NOMO-1 treated with DMSO at 0.1 percent for 48 hours (cell line): ENCODE measurements at regions not wholly inside any gene's neighbourhood (a gene's known extent, or its start where the extent isn't known, plus 50 kb on each side); places are given as distances from the start of the nearest gene placed in this dataset.

Experiments
- DNase-seq: peaks from one replicate; lab custom pipeline; 2025; ENCODE audit not compliant: unreplicated experiment; lab: John Stamatoyannopoulos, UW

DNA sequence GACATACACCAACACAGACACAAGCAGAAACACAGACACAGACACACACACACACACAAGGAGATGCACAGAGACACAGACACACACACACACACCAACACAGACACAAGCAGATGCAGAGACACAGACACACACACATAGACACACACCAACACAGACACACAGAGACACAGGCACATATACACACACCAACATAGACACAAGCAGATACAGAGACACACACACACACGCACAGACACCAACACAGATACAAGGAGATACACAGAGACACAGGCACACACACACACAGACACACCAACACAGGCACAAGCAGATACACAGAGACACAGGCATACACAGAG, 347.2 kb upstream of the KLF6 start:
- no peak for DNase-seq

DNA sequence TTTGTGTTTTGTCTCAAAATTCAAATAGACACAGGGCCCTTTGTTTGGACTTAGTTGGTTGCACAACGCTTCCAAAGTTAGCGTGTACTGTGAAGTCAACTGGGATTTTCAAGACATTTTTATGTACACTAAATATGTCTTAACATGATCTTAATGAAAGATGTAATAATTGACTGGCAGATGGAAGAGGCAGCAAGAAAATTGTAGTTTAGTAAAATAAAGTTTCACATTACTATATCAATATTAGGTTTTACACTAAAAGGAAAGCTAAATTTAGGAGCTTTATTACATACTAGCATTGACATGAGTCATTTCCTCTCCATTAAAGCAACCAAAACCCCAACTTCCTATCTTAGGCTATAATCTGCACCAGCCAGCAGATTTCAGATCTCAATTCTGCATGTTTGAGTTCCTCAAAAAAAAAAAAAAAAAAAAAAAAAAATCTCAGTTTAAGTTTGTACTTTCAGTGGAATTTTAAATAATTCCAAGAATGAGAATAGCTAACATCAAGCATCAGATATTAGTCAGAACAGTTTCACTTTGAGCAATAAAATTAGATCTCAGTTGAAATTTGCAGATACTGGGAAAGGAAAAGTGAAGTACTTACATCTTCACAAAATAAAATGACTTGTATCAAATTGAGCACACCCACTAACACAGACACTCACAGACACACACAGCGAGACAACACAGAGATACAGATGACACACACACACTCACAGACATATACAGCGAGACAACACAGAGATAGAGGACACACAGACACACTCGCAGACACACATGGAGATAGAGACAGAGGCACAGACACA, 346.6 kb upstream of the KLF6 start:
- peak; percentile 96 for DNase-seq

DNA sequence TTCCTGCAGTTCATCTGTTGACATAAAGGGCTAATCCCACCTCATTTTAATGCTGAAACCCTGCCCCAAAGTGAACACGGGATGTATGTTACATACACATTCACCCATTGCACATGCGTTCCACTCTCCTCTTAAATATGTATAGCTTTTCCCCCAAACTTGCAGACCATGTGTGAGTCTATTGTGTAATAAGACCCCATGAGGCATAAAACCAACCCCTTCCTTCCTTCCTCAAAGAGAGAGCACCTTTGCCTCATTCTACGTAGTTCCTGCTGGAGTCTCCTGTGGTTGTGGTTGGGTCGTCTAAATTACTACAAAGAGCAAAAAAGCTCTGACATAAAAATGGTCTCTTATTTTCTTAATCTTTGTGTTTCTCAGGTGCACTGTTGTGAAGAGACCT, 345.7 kb upstream of the KLF6 start:
- peak; percentile 65 for DNase-seq

DNA sequence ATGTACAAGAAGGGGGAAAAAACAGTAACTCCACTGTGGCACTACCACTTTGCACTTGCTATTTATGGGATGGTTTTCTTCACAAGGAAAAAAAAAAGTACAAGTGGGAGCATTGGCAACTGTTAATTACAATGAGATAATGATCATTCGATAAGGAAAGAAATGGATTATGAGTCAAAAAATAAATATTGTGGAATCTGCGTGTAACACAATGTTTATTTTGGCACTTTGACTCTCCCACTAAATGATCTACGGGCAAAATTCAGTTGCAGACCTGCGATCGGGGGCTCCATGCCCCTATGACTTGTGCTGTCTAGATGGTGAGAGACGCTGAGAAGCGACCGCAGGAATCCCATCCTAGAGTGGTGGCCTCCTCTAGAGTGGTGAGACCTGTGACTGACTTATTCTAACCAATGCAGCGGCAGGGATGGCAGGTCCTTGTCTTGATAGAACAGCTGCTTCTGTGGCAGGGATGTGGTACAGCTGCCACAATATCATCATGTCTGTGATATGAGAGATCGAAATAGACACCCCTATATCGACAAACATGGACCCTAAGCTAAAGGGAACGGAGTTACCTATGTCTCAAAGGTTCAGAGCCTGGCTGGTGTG, 345.0 kb upstream of the KLF6 start:
- no peak for DNase-seq

DNA sequence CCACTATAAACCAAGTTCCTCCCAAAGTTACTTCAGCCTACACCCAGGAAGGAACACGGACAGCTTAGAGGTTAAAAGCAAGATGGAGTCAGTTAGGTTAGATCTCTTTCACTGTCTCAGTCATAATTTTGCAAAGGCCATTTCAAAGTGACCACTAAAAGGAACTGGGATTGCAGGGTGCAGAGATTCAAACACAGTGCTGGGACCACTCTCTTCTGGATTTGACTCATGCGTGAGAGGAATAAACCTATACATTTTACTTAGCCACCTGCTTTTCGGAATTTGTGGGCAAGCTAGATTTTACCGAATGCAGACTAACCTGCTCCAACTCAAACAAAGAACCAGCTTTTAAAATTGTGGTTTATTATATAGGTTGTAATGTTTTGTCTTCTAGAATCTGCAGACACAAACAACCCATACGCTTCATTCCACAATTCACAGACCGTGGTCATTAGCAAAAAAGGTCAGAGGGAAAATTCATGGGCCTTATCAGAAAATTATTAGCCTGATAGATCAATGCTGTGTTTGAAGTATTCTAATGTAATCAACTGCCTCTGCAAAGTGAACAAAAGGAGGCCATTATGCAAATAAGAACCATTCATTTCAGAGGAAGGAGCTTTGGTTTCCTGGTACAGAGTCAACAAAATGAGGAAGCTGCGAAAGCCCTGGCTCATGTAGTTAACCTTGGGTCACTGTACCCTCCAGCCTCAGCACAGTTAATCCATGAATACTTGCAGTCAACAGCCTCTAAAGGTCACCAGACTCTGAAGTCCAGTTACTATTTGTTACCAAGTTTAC, 342.7 kb upstream of the KLF6 start:
- peak; percentile 85 for DNase-seq

DNA sequence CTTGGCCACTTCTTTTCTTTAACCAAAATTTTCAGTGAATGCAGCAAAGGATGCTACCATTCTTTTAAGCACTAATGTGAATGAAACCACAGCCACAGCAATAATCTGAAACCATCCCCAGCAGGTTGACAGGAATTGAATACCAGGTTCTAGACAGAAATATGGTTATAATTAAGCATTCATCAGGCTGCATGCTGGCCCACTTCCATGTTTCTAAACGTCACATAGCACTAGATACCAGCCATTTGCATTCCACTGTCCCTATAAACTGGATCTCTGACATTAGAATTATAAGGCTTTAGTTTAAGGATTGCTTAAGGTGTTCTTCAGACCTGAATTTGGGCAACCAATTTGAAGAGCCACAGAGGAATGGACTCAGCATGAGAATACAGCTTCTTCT, 340.8 kb upstream of the KLF6 start:
- DNase-seq, result no peak

DNA sequence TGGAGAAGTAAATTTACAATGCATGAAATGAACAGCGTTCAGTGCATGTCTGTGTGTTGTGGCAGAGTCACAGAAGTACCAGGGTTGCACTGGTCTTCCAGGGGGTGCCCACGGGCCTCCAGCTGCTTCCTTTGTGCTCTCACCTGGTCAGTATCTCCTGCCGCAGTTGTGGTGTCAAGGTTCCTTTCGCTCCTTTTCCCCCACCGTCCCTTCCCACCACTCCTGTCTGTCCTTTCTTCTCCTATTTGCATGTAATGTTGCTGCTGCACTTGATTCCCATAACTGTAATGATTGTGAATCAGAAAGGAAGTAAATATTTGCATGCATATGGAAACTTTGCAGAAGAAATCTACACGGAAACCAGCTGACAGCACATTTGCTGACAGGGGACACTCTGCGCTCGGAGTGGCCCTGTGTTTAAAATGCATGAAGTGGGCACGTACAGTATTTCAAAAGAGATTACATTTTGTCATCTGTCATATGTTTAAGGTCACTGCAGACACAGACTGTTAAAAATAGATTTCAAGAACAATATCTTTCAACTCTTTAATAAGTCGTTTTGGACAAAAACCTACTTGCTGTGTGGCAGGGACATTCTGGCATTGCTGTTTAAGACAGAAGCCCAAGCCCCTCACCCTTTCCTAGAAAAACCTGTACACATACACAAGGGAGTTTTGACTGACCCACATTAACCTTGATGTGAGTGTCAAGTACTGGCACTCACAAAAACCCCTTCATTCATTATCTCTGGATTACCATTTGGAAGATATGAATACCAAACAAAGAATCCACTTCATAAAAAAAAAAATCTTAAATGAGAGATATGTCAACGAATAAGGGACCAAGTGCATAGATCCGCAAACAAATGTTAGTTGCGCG, 336.7 kb upstream of the KLF6 start:
- peak; percentile 17 for DNase-seq

DNA sequence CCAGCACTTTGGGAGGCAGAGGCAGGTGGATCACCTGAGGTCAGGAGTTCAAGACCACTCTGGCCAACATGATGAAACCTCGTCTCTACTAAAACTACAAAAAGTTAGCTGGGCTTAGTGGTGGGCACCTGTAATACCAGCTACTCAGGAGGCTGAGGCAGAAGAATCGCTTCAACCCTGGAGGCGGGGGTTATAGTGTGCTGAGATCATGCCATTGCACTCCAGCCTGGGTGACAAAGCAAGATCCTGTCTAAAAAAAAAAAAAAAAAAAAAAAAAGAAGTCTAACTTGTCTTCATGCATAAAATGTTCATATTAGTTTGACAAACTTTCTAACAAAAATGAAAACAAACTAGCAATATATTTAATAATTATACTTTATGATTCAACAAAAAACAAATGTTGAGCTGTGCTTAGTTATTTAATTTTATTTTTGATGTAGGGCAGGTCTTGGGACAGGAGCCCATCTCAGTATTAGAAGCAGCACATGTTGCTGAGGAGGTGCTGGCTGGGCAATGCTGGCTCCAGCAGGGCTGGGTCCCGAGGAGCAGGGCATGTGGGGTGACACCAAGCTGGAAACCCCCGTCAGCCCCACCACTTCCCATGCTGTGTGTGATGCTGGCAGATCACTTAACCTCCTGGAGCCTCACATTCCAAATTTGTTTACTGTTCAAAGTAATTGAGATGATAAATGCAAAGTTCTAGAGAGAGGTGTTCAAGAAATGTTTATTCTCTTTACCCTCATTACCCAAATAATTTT, 335.3 kb upstream of the KLF6 start:
- DNase-seq, result no peak

DNA sequence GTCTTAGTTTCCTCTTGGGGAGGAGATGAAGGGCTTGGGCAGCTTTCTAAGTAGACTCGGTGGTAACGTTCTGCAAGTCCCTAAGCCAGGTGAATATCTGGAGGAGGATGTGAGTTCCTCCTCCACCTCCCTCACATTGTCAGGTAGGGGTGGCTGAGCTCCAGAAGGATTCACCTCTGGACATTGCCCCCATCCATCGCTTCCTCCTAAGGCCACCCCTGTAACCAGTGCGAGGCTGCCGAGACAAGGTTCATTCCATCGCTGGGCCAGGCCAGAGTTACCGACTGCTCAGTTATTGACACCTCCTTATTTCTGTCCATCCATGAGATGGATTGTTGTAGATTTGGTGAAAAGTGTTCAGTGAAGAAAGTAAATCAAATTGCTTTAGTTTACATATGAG, 334.1 kb upstream of the KLF6 start:
- DNase-seq, result no peak

DNA sequence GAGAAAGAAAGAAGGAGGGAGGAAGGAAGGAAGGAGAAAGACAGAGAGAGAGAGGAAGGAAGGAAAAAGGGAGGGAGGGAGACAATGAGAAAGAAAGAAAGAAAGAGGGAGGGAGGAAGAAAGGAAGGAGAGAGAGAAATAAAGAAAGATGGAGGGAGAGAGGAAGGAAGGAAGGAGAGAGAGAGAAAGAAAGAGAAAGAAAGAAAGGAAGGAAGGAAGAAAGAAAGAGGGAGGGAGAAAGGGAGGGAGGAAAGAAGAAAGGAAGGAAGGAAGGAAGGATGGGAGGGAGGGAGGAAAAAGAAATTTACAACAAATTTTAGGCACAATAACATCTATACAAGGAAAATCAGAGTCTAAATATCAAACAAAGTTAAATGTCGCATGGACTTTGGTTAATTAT, 332.6 kb upstream of the KLF6 start:
- no peak for DNase-seq

DNA sequence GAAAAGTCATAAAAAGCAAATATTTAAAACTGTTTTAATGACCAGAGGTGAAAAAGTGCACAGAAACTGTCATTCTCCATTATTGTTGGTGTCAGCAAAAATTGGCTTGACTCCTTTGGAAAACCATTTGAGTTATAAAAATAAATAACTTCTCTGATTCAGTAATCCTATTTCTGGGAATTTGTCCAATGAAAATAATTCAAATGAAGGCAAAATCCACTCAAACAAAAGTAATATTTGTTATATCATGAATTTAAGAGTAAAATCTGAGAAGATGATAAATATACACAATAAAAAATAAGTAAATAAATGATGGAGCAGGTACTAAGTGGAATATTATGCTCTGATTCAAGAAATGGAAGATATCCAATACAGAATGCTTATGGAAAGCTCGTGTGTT, 326.6 kb upstream of the KLF6 start:
- no peak for DNase-seq

DNA sequence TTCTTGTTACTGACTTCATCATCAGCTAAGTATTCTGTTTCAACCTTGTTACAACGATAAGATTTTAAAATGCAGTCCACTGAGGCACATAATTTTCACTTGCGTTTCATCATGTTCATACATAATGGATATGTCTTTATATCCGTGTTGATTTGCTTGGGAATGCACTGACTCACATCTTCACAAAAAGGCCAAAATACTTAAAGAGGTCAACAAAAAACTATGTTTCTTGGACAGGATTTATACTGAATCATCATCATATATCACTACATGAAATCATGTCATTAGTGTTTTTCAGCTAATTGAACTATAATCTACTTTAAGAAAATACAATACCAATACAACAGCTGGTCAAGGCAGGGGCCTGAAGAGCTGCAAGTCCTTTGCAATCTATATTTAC, 324.5 kb upstream of the KLF6 start:
- DNase-seq, result no peak

DNA sequence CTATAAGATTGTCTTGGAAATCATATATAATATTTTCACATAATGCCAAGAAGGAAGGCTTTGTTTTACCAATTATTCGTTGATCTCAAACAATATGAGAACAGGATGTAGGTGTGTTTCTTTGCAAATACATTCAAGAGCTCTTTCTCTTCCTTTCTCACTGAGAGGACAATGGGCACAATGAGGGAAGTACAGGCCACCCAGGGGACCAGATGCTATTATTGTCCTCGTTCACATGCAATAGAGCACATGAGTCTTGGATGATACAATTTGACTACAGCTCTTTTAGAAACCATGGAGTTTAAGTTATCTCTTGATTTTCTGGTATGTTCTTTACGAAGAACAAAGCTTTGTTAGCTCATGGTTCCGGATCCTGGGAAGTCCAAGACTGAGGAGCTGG, 323.7 kb upstream of the KLF6 start:
- peak; percentile 6 for DNase-seq

DNA sequence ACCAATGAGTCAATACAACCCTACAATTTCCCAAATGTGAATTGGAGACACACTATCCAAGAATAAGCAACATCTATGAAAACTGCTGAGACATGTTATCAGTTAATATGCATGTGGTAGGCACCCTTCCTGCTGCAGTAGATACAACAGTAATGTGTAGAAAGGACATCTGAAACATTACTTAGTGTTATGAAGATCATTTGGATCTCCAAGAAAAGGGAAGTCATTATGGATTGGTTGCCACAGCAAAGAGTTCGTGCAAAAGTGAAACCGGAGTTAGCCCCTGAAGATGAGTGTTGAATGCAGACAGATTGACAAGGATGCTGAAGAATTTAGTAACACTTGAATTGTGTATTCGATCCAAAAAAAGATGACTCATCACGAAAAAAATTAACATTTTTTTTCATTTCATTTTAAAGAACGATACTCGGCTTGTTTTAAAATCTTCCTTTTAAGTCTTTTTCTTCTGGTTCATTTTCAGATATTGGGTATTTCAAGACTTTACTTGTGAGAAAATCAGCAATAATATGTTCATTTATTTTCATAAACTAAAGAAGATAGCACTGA, 322.4 kb upstream of the KLF6 start:
- peak; percentile 97 for DNase-seq

DNA sequence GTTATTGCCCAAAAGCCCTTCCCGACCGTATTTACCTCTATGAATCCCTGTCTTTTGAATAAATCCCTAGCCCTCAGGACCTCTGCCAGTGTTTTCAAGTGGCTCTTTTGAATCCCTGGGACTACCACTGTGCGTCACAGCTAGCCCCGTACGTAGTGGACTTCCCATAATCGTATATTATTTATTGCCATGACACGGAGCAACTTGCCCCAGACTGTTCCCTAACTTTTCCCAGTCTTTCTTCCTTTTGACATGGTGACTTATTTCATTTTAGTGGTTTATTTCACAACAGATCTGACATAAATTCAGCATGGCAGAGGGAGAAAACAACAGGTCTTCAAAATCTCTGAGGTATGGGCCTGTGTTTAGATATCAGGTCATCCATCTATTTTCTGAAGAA, 318.6 kb upstream of the KLF6 start:
- no peak for DNase-seq

DNA sequence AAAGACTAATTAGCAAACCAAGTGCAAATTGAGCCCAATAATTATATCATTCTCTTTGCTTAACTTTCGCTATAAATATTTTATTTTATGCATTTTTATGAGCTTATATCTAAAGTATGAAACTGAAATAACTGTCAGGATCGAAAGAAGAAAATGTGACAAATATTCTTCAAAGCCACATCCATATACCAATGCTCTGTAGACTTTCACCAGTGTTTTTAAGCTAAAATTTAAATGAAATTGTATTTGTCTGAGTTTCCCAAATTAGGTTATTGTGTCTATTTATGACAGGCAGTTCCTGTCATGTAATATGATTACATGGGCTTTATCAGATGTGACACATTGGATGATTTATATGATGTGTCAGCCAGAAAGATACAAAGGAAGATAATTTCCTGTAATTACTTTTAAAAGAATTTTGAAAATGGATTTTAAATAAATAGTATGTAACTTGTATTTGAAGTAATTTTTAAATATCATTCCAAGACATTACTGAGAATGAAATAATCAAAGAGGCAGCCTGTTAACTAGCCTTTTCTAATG, 317.9 kb upstream of the KLF6 start:
- DNase-seq, result no peak

DNA sequence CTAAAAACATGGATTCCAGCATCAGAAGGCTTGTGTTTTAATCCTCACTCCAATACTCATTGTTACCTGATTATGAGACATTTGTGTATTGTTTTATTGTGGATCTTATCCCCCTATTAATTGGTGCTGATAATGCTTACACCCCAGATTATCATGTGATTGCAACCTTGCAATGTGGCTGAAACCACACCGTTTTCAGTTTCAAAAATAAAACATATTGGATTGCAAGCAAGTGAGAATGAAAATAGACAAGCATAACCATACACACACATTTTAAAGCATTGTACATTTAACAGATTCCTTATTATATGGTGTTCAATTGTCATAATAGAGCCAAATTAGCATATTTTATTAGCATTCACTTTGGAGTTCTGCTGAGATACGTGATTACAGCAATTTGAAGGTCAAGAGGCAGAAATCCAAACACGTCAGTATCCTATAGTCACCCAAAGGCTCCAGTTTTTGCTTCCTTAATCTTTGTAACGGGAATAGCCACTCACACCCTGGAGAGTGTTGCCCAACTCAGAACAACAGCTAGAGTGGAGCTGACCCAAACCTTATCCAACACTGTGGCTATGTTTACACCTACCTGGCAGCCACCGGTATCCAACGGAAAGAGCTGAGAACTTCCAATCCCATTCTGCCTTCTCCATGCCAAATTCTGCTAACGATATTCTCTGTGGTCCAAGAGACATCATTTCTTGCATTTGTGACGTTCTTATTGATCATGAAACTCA, 317.1 kb upstream of the KLF6 start:
- DNase-seq, result no peak

DNA sequence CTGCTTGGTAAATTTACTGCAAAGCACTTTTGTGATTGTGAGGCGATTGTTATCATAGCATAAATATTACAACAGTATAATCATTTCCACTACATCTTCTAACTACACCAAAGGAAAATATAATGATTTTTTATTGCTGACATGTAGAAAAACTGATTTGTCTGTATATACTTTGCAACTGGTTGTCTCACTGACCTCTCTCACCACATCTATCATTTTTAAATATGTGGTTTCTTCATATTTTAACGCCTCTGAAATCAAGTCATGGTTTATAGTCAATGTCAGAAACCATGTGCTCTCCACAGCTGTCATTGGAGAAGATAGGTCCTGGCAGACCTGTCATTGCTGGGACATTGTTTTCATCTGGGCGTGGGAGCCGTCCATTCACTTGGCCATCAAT, 315.4 kb upstream of the KLF6 start:
- DNase-seq, result no peak

DNA sequence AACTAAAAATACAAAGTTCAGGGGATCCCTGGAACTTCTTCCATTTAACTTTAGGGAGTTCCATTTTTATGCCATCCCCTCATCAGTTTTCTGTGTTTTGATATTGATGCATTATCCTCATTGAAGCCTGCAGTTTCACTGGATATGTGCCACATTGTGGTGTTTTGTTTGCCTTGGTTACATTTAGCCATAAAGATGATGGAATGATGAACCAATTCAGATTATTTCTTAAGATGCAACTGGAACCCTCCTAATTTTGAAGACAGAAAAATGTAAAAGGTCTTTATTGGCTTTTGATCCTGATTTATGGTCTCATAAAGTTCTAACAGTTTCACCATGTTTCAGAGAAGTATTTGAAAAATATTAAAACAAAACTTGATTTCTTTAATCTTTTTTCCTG, 314.2 kb upstream of the KLF6 start:
- DNase-seq, result no peak
